ENCODE measurements at regions not wholly inside any gene's neighbourhood (a gene's known extent, or its start where the extent isn't known, plus 50 kb on each side); places are given as distances from the start of the nearest gene placed in this dataset.

- Mint-ChIP-seq H3K4me1 (ENCODE audit: low read depth) (no peaks in the 10 kb centered on the region), H3K9me3 (ENCODE audit: insufficient read depth) (peaks cover 10% of the 10 kb centered on the region), H3K4me3 (no peak overlapping the region), H3K36me3 (ENCODE audit: low read depth) (no peaks in the 10 kb centered on the region), H3K27ac (no peak overlapping the region), H3K27me3 (ENCODE audit: low read depth) (peaks cover 17% of the 10 kb centered on the region)
- DNase-seq (no peak), ATAC-seq (no peak)
- ChIA-PET POLR2A (no interaction called here), CTCF (no interaction called here)
Measured at GRCh38 chr14:101489092-101489760, 72.1 kb upstream of the DIO3 start.

DNA sequence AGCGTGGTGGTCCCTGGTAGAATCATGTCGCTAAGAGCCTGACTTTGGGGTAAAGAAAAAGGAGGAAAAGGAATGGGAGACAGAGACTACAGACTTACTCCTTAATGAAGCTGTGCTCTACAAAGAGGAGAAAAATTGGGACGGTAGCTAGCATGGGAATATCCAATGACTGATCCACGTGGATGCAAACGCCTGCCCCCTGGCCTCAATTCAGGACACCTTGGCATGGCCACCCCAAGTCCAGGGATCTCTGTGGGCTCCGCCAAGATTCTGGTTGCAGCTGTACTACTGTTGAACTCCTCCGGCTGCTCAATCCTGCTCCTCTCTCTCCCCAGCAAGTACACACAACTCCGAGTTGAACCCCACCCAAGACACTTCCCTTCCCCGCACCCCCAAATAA, 70.5 kb upstream of the DIO3 start:
- Mint-ChIP-seq H3K27ac (no peak overlapping the region), H3K36me3 (ENCODE audit: low read depth) (no peaks in the 10 kb centered on the region), H3K4me3 (no peak overlapping the region), H3K4me1 (ENCODE audit: low read depth) (no peaks in the 10 kb centered on the region), H3K27me3 (ENCODE audit: low read depth) (peaks cover 13% of the 10 kb centered on the region), H3K9me3 (ENCODE audit: insufficient read depth) (peaks cover 10% of the 10 kb centered on the region)
- ChIA-PET CTCF (no interaction called here), POLR2A (no interaction called here)
- no peak for ATAC-seq
- DNase-seq = no peak

DNA sequence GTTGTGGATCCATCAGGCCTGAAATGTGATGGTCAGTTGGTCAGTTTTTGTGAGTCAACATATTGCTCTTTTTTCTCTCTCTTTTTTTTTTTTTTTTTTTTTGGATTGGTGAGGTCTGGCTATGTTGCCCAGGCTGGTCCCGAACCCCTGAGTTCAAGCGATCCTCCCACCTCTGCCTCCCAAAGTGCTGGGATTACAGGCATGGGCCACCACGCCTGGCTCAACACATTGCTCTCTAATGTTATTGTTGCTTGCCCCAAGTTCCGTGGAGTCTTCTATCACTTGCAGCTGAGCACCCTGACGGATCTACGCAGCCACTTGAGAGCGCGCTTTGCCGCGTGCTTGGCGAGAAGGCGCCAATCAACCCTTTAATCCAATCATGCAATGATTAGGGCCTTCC, 69.5 kb upstream of the DIO3 start:
- H3K27ac Mint-ChIP-seq = no peak overlapping the region
- H3K36me3 Mint-ChIP-seq (ENCODE audit: low read depth) = no peaks in the 10 kb centered on the region
- ATAC-seq = no peak
- no peak overlapping the region for H3K4me3 Mint-ChIP-seq
- peaks cover 6% of the 10 kb centered on the region for H3K9me3 Mint-ChIP-seq (ENCODE audit: insufficient read depth)
- H3K4me1 Mint-ChIP-seq (ENCODE audit: low read depth) = no peaks in the 10 kb centered on the region
- CTCF ChIA-PET = no interaction called here
- POLR2A ChIA-PET = no interaction called here
- DNase-seq = no peak
- H3K27me3 Mint-ChIP-seq (ENCODE audit: low read depth) = peaks cover 12% of the 10 kb centered on the region

- DNase-seq = no peak
- ChIA-PET POLR2A (no interaction called here), CTCF (no interaction called here)
- no peak for ATAC-seq
- H3K27ac Mint-ChIP-seq = no peak overlapping the region
- no peaks in the 10 kb centered on the region for H3K36me3 Mint-ChIP-seq (ENCODE audit: low read depth)
- no peak overlapping the region for H3K4me3 Mint-ChIP-seq
- no peaks in the 10 kb centered on the region for H3K4me1 Mint-ChIP-seq (ENCODE audit: low read depth)
- peaks cover 12% of the 10 kb centered on the region for H3K27me3 Mint-ChIP-seq (ENCODE audit: low read depth)
- H3K9me3 Mint-ChIP-seq (ENCODE audit: insufficient read depth) = peaks cover 5% of the 10 kb centered on the region
Measured at GRCh38 chr14:101492716-101493115, 68.6 kb upstream of the DIO3 start.

DNA sequence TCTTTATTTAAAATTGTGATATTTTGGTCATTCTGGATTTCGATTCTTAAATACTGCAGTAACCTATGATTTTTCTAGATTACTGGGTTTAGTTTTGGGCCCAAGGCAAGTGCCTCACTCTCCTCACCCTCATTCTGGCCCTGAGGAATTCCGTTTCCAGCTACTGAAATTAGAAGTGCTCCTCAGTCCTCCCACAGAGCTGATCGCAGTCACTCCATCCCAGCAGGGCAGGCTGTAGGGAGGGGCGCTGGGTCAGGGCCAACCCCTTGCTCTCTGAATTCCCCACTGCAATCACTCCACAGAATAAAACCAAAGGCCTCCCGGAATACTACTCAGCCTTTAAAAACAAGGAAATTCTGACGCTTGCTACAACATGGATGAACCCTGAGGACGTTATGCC, 66.5 kb upstream of the DIO3 start:
- Mint-ChIP-seq H3K36me3 (ENCODE audit: low read depth) (no peaks in the 10 kb centered on the region), H3K27me3 (ENCODE audit: low read depth) (peaks cover 8% of the 10 kb centered on the region), H3K4me1 (ENCODE audit: low read depth) (no peaks in the 10 kb centered on the region), H3K27ac (no peak overlapping the region), H3K4me3 (no peak overlapping the region), H3K9me3 (ENCODE audit: insufficient read depth) (no peaks in the 10 kb centered on the region)
- CTCF ChIA-PET = no interaction called here
- no peak for ATAC-seq
- POLR2A ChIA-PET = no interaction called here
- no peak for DNase-seq

DNA sequence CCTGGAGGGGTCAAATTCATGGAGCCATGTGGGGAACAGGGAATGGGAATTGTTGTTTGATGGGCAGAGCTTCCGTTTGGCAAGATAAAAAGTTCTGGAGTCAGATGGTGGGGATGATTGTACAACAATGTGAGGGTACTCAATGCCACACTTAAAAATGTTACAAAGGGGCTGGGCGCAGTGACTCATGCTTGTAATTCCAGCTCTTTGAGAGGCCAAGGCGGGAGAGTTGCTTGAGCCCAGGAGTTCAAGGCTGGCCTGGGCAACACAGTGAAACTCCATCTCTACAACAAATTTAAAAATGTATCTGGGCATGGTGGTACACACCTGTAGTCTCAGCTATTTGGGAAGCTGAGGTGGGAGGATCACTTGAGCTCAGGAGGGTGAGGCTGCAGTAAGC, 66.0 kb upstream of the DIO3 start:
- Mint-ChIP-seq H3K9me3 (ENCODE audit: insufficient read depth) (no peaks in the 10 kb centered on the region), H3K27ac (no peak overlapping the region), H3K4me3 (no peak overlapping the region), H3K27me3 (ENCODE audit: low read depth) (peaks cover 6% of the 10 kb centered on the region), H3K36me3 (ENCODE audit: low read depth) (no peaks in the 10 kb centered on the region), H3K4me1 (ENCODE audit: low read depth) (no peaks in the 10 kb centered on the region)
- ATAC-seq (no peak), DNase-seq (no peak)
- POLR2A ChIA-PET = no interaction called here
- CTCF ChIA-PET = no interaction called here

DNA sequence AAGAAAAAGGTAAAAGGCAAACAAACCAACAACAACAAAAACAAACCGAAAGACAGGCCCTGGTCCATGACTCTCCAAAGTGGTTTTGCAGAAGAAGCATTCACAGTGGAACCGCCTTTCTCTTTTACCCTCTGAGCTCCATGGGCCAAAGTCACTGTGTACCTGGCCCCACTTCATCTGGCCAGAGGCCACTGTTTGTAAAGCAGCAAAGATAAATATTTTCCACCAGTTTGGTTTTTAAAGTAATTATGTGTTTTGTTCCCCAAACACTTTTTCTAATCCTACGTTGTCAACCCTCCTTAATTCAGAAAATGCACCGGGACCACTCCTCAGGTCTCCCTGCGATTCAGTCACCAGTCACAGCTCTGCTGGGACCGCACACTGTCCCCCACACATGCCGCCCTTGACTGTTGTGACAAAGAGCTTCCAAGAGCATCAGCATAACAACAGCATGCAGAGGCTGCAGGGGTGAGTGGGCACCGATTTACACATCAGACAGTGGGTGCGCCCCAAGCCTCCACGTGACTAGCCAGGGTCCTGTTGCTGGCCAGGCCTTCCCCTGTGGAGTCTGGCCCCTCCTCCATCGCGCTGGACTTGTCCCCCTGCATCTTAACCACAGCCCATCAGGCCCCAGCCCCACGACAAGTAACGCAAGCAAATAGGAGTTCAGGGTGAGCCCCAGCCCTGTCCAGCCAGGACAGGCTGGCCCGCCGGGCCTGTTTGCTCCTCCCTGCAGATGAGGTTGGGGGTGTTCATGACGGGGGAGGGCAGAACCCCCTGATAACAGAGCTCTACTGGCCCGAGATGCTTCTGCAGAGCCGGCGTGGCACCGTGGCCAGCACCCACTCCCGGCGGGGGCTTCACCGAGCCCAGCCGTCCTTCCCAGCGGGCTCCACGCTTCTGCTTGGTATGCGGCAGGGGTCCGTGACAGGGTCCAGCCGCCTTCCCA, 65.2 kb upstream of the DIO3 start:
- H3K27me3 Mint-ChIP-seq (ENCODE audit: low read depth) = peaks cover 4% of the 10 kb centered on the region
- CTCF ChIA-PET = no interaction called here
- no peak for ATAC-seq
- no peak for DNase-seq
- H3K4me3 Mint-ChIP-seq = no peak overlapping the region
- no peaks in the 10 kb centered on the region for H3K9me3 Mint-ChIP-seq (ENCODE audit: insufficient read depth)
- no peaks in the 10 kb centered on the region for H3K36me3 Mint-ChIP-seq (ENCODE audit: low read depth)
- H3K4me1 Mint-ChIP-seq (ENCODE audit: low read depth) = no peaks in the 10 kb centered on the region
- H3K27ac Mint-ChIP-seq = no peak overlapping the region
- POLR2A ChIA-PET = no interaction called here

DNA sequence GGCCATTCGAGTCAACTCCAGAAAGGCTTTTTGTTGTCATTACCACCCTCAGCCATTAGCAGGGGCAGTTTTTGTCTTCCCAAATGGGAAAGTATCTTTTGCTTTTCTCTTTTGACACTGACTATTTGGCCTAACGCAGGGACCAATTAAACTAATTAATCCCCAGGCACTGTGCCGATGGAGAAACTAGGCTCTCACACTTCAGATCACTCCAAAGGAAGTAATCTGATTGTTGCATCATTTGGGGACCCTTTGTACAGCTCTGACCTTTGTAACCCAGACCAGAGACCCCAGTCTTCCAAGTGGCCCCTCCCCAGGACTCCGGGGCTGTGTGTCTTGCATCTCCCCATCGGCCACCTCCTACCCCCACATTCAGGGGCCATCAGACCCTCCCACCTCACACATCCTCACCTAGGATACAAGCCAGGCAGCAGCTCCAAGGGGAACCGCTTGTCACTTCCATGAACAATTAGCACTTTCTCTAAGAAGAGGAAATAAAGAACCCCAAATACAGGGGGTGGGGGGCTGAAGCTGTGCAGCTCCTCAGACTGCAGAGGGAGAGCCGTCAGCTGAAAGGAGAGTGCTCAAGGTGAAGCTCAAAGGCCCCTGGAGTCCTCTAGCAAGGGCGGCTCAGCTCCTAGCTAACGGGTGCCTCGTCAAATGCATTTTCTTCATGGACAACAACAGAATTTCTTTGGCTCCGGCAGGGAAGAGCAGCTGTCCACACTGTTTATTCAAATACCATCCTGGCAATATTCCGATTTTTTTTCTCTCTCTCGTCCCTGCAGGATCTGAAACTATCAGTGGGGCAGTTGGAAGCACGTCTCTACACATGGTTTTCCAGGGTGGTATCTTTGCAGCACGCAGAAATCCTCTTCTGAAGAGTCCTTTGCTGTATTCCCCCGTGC, 64.3 kb upstream of the DIO3 start:
- H3K27me3 Mint-ChIP-seq (ENCODE audit: low read depth) = peaks cover 4% of the 10 kb centered on the region
- no peak for DNase-seq
- ChIA-PET POLR2A (no interaction called here), CTCF (no interaction called here)
- no peak for ATAC-seq
- H3K4me3 Mint-ChIP-seq = no peak overlapping the region
- H3K27ac Mint-ChIP-seq = no peak overlapping the region
- H3K36me3 Mint-ChIP-seq (ENCODE audit: low read depth) = no peaks in the 10 kb centered on the region
- no peaks in the 10 kb centered on the region for H3K4me1 Mint-ChIP-seq (ENCODE audit: low read depth)
- no peaks in the 10 kb centered on the region for H3K9me3 Mint-ChIP-seq (ENCODE audit: insufficient read depth)

DNA sequence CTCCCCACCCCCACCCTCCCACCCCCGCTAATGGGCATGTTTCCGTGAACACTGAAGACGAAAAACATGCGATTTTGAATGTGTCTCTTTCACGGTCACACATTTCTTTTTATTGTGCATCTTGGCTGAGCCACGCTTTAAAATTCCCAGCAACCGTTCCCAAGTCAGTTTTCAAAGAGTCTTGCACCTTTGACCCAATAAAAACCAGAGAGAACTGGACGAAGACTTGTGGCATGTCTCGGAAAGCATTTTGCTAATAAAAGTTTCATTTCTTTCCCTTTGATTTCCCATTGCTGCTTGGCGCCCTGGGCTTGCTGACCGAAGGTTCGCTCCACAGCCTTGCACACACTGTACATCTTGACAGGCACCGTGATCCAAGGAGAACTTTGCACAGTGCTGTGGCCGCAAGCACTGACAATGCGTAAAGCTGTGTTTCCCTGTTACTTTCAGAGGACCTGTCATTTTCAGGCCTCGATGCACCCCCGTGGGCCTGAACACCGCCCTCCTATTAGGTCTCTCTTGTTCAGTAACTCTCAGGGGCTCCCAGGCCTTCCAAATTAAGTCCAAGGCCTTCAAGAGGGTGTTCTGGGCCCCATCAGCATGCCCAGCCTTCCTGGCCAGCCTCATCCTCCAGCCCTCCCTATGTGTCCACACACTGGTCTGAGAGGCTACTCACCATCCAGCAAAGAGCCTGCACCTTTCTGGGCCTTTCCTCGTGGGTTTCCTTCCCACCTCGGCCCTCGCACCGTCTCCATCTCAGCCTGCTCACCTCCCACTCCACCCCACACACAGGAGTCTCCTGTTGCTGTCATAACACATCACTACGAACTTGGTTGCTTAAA, 63.4 kb upstream of the DIO3 start:
- Mint-ChIP-seq H3K36me3 (ENCODE audit: low read depth) (no peaks in the 10 kb centered on the region), H3K27me3 (ENCODE audit: low read depth) (peaks cover 4% of the 10 kb centered on the region), H3K27ac (no peak overlapping the region), H3K4me3 (no peak overlapping the region), H3K9me3 (ENCODE audit: insufficient read depth) (no peaks in the 10 kb centered on the region), H3K4me1 (ENCODE audit: low read depth) (no peaks in the 10 kb centered on the region)
- ChIA-PET CTCF (no interaction called here), POLR2A (no interaction called here)
- ATAC-seq (no peak), DNase-seq (no peak)

DNA sequence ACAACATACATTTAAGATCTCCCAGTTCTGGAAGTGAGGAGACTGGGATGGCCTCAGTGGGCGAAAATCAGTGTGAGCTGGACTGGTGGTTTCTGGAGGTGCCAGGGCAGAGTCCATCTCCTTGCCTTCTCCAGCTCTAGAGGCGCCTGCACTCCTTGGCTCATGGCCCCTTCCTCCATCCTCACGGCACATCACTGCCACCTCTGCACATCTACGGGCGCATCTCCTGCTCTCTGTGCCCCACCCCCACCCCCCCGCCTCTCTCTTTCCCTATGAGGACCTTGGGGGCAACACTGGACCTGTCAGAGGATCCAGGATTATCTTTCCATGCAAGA, 62.8 kb upstream of the DIO3 start:
- H3K27me3 Mint-ChIP-seq (ENCODE audit: low read depth) = peaks cover 4% of the 10 kb centered on the region
- H3K36me3 Mint-ChIP-seq (ENCODE audit: low read depth) = no peaks in the 10 kb centered on the region
- CTCF ChIA-PET = no interaction called here
- no peaks in the 10 kb centered on the region for H3K4me1 Mint-ChIP-seq (ENCODE audit: low read depth)
- DNase-seq (no peak), ATAC-seq (no peak)
- POLR2A ChIA-PET = no interaction called here
- H3K9me3 Mint-ChIP-seq (ENCODE audit: insufficient read depth) = no peaks in the 10 kb centered on the region
- no peak overlapping the region for H3K4me3 Mint-ChIP-seq
- H3K27ac Mint-ChIP-seq = no peak overlapping the region

GRCh38 chr14:101499080-101499479, 62.2 kb upstream of the DIO3 start:
- DNase-seq = no peak
- Mint-ChIP-seq H3K9me3 (ENCODE audit: insufficient read depth) (no peaks in the 10 kb centered on the region), H3K36me3 (ENCODE audit: low read depth) (no peaks in the 10 kb centered on the region), H3K4me1 (ENCODE audit: low read depth) (no peaks in the 10 kb centered on the region), H3K27ac (no peak overlapping the region), H3K4me3 (no peak overlapping the region), H3K27me3 (ENCODE audit: low read depth) (peaks cover 4% of the 10 kb centered on the region)
- POLR2A ChIA-PET = no interaction called here
- no peak for ATAC-seq
- CTCF ChIA-PET = no interaction called here

Measured in activated CD8-positive, alpha-beta T cell treated with anti-CD3 and anti-CD28 coated beads, Interleukin-2, amount 10 ng/mL, durations not matched to agents 7 days and 5 days (primary cell).